ENCODE measurements at regions not wholly inside any gene's neighbourhood (a gene's known extent, or its start where the extent isn't known, plus 50 kb on each side); places are given as distances from the start of the nearest gene placed in this dataset.

- TF ChIP-seq POLR2A (IDR thresholded peaks at IDR 0.05) (no peak), CTCF (IDR thresholded peaks at IDR 0.05) (no peak)
Measured at GRCh38 chr1:72885841-72886240, 603.5 kb upstream of the NEGR1 start.
